Astrocyte (in vitro differentiated cells and primary cell): ENCODE measurements at regions not wholly inside any gene's neighbourhood (a gene's known extent, or its start where the extent isn't known, plus 50 kb on each side); places are given as distances from the start of the nearest gene placed in this dataset.

Source experiments
- DNase-seq: peaks from one replicate; pipeline ENCODE4 v3.0.0-alpha.2; 2010; ENCODE audit warnings: low read depth
- FAIRE-seq: peaks from 2 replicates; lab custom pipeline; 2011; peaks lifted over from hg19 to GRCh38; lab: Jason Lieb, UNC
- H2AFZ ChIP-seq: 2 replicates; pipeline ENCODE4 v1.6.0; 2012; ENCODE audit warnings: low read depth, low read length, inconsistent platforms
- H3K27ac ChIP-seq: 2 replicates; pipeline ENCODE4 v1.5.1; 2011; ENCODE audit warnings: low read depth, low read length, inconsistent platforms
- H3K27me3 ChIP-seq: 2 replicates; pipeline ENCODE4 v1.6.0; 2011; ENCODE audit warnings: low read length, inconsistent platforms; ENCODE audit not compliant: insufficient read depth
- H3K36me3 ChIP-seq: 2 replicates; pipeline ENCODE4 v1.5.1; 2011; ENCODE audit warnings: low read length, inconsistent platforms; ENCODE audit not compliant: insufficient read depth
- H3K4me1 ChIP-seq: 2 replicates; pipeline ENCODE4 v1.5.1; 2011; ENCODE audit warnings: low read length, inconsistent platforms; ENCODE audit not compliant: insufficient read depth
- H3K4me2 ChIP-seq: 2 replicates; pipeline ENCODE4 v1.6.0; 2012; ENCODE audit warnings: low read length, inconsistent platforms
- H3K4me3 ChIP-seq: 2 replicates; pipeline ENCODE4 v1.5.1; 2011; ENCODE audit warnings: low read depth, mild to moderate bottlenecking, low read length, inconsistent platforms; ENCODE audit not compliant: insufficient read depth
- H3K79me2 ChIP-seq: 2 replicates; pipeline ENCODE4 v1.6.0; 2012; ENCODE audit warnings: mild to moderate bottlenecking, low read length, inconsistent platforms; ENCODE audit not compliant: insufficient read depth
- H3K9ac ChIP-seq: 2 replicates; pipeline ENCODE4 v1.6.0; 2012; ENCODE audit warnings: mild to moderate bottlenecking, low read length, inconsistent platforms
- H3K9me3 ChIP-seq: 2 replicates; pipeline ENCODE4 v1.5.1; 2012; ENCODE audit warnings: low read depth, mild to moderate bottlenecking, low read length, inconsistent platforms; ENCODE audit not compliant: insufficient read depth
- H4K20me1 ChIP-seq: 2 replicates; pipeline ENCODE4 v1.6.0; 2012; ENCODE audit warnings: low read length, inconsistent platforms; ENCODE audit not compliant: insufficient read depth
- H3K27ac Mint-ChIP-seq: one replicate; pipeline ENCODE4 v1.8.0; 2021; ENCODE audit warnings: mild to moderate bottlenecking, mixed read lengths; ENCODE audit not compliant: unreplicated experiment
- H3K27me3 Mint-ChIP-seq: one replicate; pipeline ENCODE4 v1.8.0; 2021; ENCODE audit warnings: low read depth, mixed read lengths; ENCODE audit not compliant: unreplicated experiment
- H3K36me3 Mint-ChIP-seq: one replicate; pipeline ENCODE4 v1.8.0; 2021; ENCODE audit warnings: low read depth, mixed read lengths; ENCODE audit not compliant: unreplicated experiment
- H3K4me1 Mint-ChIP-seq: one replicate; pipeline ENCODE4 v1.8.0; 2021; ENCODE audit warnings: low read depth, mixed read lengths; ENCODE audit not compliant: unreplicated experiment
- H3K4me3 Mint-ChIP-seq: one replicate; pipeline ENCODE4 v1.8.0; 2021; ENCODE audit warnings: mild to moderate bottlenecking, moderate library complexity, mixed read lengths; ENCODE audit not compliant: unreplicated experiment
- H3K9me3 Mint-ChIP-seq: one replicate; pipeline ENCODE4 v1.8.0; 2021; ENCODE audit warnings: mild to moderate bottlenecking, mixed read lengths; ENCODE audit not compliant: unreplicated experiment
- EZH2 ChIP-seq: IDR thresholded peaks from 2 replicates; pipeline ENCODE4 v1.6.1; 2012; ENCODE audit warnings: mild to moderate bottlenecking, low read length, inconsistent platforms; ENCODE audit not compliant: insufficient read depth
- TF ChIP-seq, protein P1 (sequence below): IDR thresholded peaks from 2 replicates; pipeline ENCODE4 v1.5.1; 2011; ENCODE audit warnings: low read depth, mild to moderate bottlenecking, inconsistent platforms, low read length, moderate library complexity; ENCODE audit not compliant: insufficient read depth

- Histone ChIP-seq H3K27ac (no peak overlapping the region), H2AFZ (no peak overlapping the region), H3K27me3 (no peaks in the 10 kb centered on the region), H3K9ac (no peak overlapping the region), H3K4me3 (no peak overlapping the region), H3K79me2 (no peaks in the 10 kb centered on the region), H3K36me3 (no peaks in the 10 kb centered on the region), H3K4me1 (no peaks in the 10 kb centered on the region), H3K4me2 (no peak overlapping the region), H3K9me3 (no peaks in the 10 kb centered on the region), H4K20me1 (no peaks in the 10 kb centered on the region)
- Mint-ChIP-seq H3K4me1 (no peaks in the 10 kb centered on the region), H3K9me3 (no peaks in the 10 kb centered on the region), H3K27me3 (no peaks in the 10 kb centered on the region), H3K4me3 (no peak overlapping the region), H3K36me3 (no peaks in the 10 kb centered on the region), H3K27ac (no peak overlapping the region)
- TF ChIP-seq EZH2, result no peak
- TF ChIP-seq, protein P1, sequence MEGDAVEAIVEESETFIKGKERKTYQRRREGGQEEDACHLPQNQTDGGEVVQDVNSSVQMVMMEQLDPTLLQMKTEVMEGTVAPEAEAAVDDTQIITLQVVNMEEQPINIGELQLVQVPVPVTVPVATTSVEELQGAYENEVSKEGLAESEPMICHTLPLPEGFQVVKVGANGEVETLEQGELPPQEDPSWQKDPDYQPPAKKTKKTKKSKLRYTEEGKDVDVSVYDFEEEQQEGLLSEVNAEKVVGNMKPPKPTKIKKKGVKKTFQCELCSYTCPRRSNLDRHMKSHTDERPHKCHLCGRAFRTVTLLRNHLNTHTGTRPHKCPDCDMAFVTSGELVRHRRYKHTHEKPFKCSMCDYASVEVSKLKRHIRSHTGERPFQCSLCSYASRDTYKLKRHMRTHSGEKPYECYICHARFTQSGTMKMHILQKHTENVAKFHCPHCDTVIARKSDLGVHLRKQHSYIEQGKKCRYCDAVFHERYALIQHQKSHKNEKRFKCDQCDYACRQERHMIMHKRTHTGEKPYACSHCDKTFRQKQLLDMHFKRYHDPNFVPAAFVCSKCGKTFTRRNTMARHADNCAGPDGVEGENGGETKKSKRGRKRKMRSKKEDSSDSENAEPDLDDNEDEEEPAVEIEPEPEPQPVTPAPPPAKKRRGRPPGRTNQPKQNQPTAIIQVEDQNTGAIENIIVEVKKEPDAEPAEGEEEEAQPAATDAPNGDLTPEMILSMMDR, result no peak
- FAIRE-seq (no peak), DNase-seq (no peak)
Observed at GRCh38 chr5:164497311-164498064, 992.1 kb downstream of the MAT2B start.

- Histone ChIP-seq H3K79me2 (no peaks in the 10 kb centered on the region), H2AFZ (no peak overlapping the region), H3K4me2 (no peak overlapping the region), H3K27ac (no peak overlapping the region), H3K4me1 (no peaks in the 10 kb centered on the region), H3K27me3 (no peaks in the 10 kb centered on the region), H3K9me3 (no peaks in the 10 kb centered on the region), H3K4me3 (no peak overlapping the region), H3K9ac (no peak overlapping the region), H3K36me3 (no peaks in the 10 kb centered on the region), H4K20me1 (no peaks in the 10 kb centered on the region)
- no peak overlapping the region for H3K4me3 Mint-ChIP-seq
- no peaks in the 10 kb centered on the region for H3K27me3 Mint-ChIP-seq
- FAIRE-seq (no peak), DNase-seq (no peak)
- H3K9me3 Mint-ChIP-seq, result no peaks in the 10 kb centered on the region
- no peaks in the 10 kb centered on the region for H3K36me3 Mint-ChIP-seq
- no peak overlapping the region for H3K27ac Mint-ChIP-seq
- H3K4me1 Mint-ChIP-seq, result no peaks in the 10 kb centered on the region
- TF ChIP-seq EZH2, result no peak
- TF ChIP-seq, protein P1, result no peak
Observed at GRCh38 chr5:164498438-164498837, 993.0 kb downstream of the MAT2B start.

DNA sequence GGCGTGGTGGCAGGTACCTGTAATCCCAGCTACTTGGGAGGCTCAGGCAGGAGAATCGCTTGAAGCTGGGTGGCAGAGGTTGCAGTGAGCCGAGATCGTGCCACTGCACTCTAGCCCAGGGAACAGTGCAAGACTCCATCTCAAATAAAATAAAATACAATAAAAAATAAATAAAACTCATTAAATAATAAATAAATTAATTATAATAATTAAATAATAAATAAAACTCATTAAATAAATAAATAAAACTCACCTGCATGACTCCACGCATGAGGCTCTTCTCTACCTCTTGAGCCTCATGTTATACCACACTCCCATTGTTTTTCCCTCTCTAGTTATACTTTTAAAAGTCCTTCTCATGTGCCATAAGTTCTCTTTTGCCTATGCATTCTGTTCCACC, 995.4 kb downstream of the MAT2B start:
- Histone ChIP-seq H4K20me1 (no peaks in the 10 kb centered on the region), H3K9ac (no peak overlapping the region), H3K27ac (no peak overlapping the region), H3K4me3 (no peak overlapping the region), H3K79me2 (no peaks in the 10 kb centered on the region), H3K9me3 (no peaks in the 10 kb centered on the region), H3K27me3 (no peaks in the 10 kb centered on the region), H2AFZ (no peak overlapping the region), H3K36me3 (no peaks in the 10 kb centered on the region), H3K4me1 (no peaks in the 10 kb centered on the region), H3K4me2 (no peak overlapping the region)
- no peaks in the 10 kb centered on the region for H3K27me3 Mint-ChIP-seq
- H3K4me1 Mint-ChIP-seq, result no peaks in the 10 kb centered on the region
- DNase-seq (no peak), FAIRE-seq (no peak)
- H3K36me3 Mint-ChIP-seq, result no peaks in the 10 kb centered on the region
- H3K4me3 Mint-ChIP-seq, result no peak overlapping the region
- TF ChIP-seq EZH2, result no peak
- no peaks in the 10 kb centered on the region for H3K9me3 Mint-ChIP-seq
- no peak overlapping the region for H3K27ac Mint-ChIP-seq
